Endothelial cell of umbilical vein (primary cell): ENCODE measurements at regions not wholly inside any gene's neighbourhood (a gene's known extent, or its start where the extent isn't known, plus 50 kb on each side); places are given as distances from the start of the nearest gene placed in this dataset.

Experiments
- BruUV-seq: library from RNA; stranded (reverse); fragments of 400-500 nt; replicated peaks from 2 replicates; lab custom pipeline; 2021; lab: Mats Ljungman, UMichigan
- CTCF ChIA-PET: fragments of 300-600, 350-600 bp; sonication (Branson Sonifier 250); formaldehyde crosslinking; loops from one replicate; lab custom pipeline; 2021; ENCODE audit warnings: antibody characterized with exemption, inconsistent platforms; lab: Charles Lee
- POLR2A ChIA-PET: fragments of 300-600, 350-600 bp; sonication (Branson Sonifier 250); formaldehyde crosslinking; loops from one replicate; lab custom pipeline; 2021; ENCODE audit warnings: antibody characterized with exemption, inconsistent platforms; lab: Charles Lee
- DNase-seq: peaks from one replicate; pipeline ENCODE4 v3.0.0-alpha.2; 2011; ENCODE audit warnings: low read depth, low spot score
- FAIRE-seq: peaks from 2 replicates; lab custom pipeline; 2011; peaks lifted over from hg19 to GRCh38; lab: Jason Lieb, UNC
- H2AFZ ChIP-seq: 2 replicates; pipeline ENCODE4 v1.6.0; 2012; ENCODE audit warnings: low read depth, low read length, control low read depth, inconsistent platforms
- H3K27ac ChIP-seq: 2 replicates; pipeline ENCODE4 v1.5.1; 2011; ENCODE audit warnings: low read depth, mild to moderate bottlenecking, control low read depth, low read length, moderate library complexity; ENCODE audit not compliant: insufficient read depth
- H3K27me3 ChIP-seq, 2 experiments: 2 replicates each; pipeline versions ENCODE4 v1.6.0 to v1.6.1; 2011; ENCODE audit warnings: low read length in 2 of 2, mixed read lengths in 1 of 2; ENCODE audit not compliant: control insufficient read depth in 2 of 2, insufficient read depth in 2 of 2
- H3K36me3 ChIP-seq, 2 experiments: 2 replicates in 1 of 2; 3 replicates in 1 of 2; pipeline ENCODE4 v1.5.1; 2011; ENCODE audit warnings: low read length in 2 of 2, mild to moderate bottlenecking in 1 of 2, moderate library complexity in 1 of 2; ENCODE audit not compliant: control insufficient read depth in 2 of 2, insufficient read depth in 2 of 2; ENCODE audit errors: extremely low read depth in 1 of 2
- H3K4me1 ChIP-seq: 3 replicates; pipeline ENCODE4 v1.5.1; 2011; ENCODE audit warnings: mild to moderate bottlenecking, low read length; ENCODE audit not compliant: control insufficient read depth, insufficient read depth; ENCODE audit errors: extremely low read depth
- H3K4me2 ChIP-seq: 2 replicates; pipeline ENCODE4 v1.6.1; 2011; ENCODE audit warnings: low read length, control low read depth, mixed read lengths; ENCODE audit not compliant: insufficient read depth
- H3K4me3 ChIP-seq, 3 experiments: fragments of 200-600 bp in 1 of 3; sonication (generic), shearing (Covaris generic) in 1 of 3; replicated peaks in 1 of 3; 2 replicates each; pipeline ENCODE4 v1.5.1; 2011 to 2016; ENCODE audit warnings: control low read depth in 3 of 3, low read length in 3 of 3, mild to moderate bottlenecking in 2 of 3, inconsistent platforms in 1 of 3, low read depth in 1 of 3, moderate library complexity in 1 of 3; ENCODE audit not compliant: insufficient read depth in 1 of 3
- H3K79me2 ChIP-seq: 2 replicates; pipeline ENCODE4 v1.6.0; 2012; ENCODE audit warnings: low read length, inconsistent platforms; ENCODE audit not compliant: control insufficient read depth, insufficient read depth
- H3K9ac ChIP-seq: replicated peaks from 2 replicates; pipeline ENCODE3; 2011; ENCODE audit warnings: low read length, control low read depth; ENCODE audit not compliant: insufficient read depth; ENCODE audit errors: extremely low read depth
- H3K9me1 ChIP-seq: replicated peaks from 3 replicates; pipeline ENCODE4 v1.6.0; 2011; ENCODE audit warnings: mild to moderate bottlenecking, low read length; ENCODE audit not compliant: control insufficient read depth, insufficient read depth; ENCODE audit errors: extremely low read depth
- H3K9me3 ChIP-seq: replicated peaks from 2 replicates; pipeline ENCODE4 v1.5.1; 2012; ENCODE audit warnings: low read length, inconsistent platforms; ENCODE audit not compliant: control insufficient read depth, insufficient read depth
- H4K20me1 ChIP-seq: replicated peaks from 2 replicates; pipeline ENCODE3; 2011; ENCODE audit warnings: mild to moderate bottlenecking, low read length; ENCODE audit not compliant: control insufficient read depth, insufficient read depth; ENCODE audit errors: extremely low read depth
- CTCF ChIP-seq, 2 donors: IDR thresholded peaks; 1 replicate in 1 of 2; 2 replicates in 1 of 2; pipeline ENCODE4 v1.5.1; 2011; ENCODE audit warnings: low read length in 2 of 2, mild to moderate bottlenecking in 2 of 2, moderate library complexity in 2 of 2, control low read depth in 1 of 2, inconsistent platforms in 1 of 2, low read depth in 1 of 2; ENCODE audit not compliant: insufficient read depth in 1 of 2; ENCODE audit errors: extremely low read depth in 1 of 2
- EZH2 ChIP-seq: IDR thresholded peaks from 2 replicates; pipeline ENCODE4 v1.6.1; 2012; ENCODE audit warnings: borderline replicate concordance, low read depth, mild to moderate bottlenecking, moderate library complexity, low read length, inconsistent platforms; ENCODE audit not compliant: severe bottlenecking
- FOS ChIP-seq: IDR thresholded peaks from 2 replicates; pipeline ENCODE4 v1.6.1; 2011; ENCODE audit warnings: mild to moderate bottlenecking, low read length, moderate library complexity, borderline replicate concordance; ENCODE audit not compliant: insufficient read depth
- GATA2 ChIP-seq: IDR thresholded peaks from 2 replicates; pipeline ENCODE4 v1.7.0; 2011; ENCODE audit warnings: low read depth, mild to moderate bottlenecking, moderate library complexity, mixed read lengths, low read length; ENCODE audit not compliant: insufficient read length, insufficient read depth
- JUN ChIP-seq: IDR thresholded peaks from 2 replicates; pipeline ENCODE4 v1.6.1; 2011; ENCODE audit warnings: borderline replicate concordance, low read depth; ENCODE audit not compliant: insufficient read length, insufficient read depth
- MAX ChIP-seq: IDR thresholded peaks from 2 replicates; pipeline ENCODE4 v1.6.1; 2011; ENCODE audit not compliant: insufficient read depth, insufficient read length
- MYC ChIP-seq: IDR thresholded peaks from one replicate; pipeline ENCODE4 v1.6.1; 2011; ENCODE audit warnings: mild to moderate bottlenecking, low read depth, low read length
- POLR2A ChIP-seq: IDR thresholded peaks from 2 replicates; pipeline ENCODE4 v1.6.1; 2012; ENCODE audit warnings: low read depth, mild to moderate bottlenecking, control low read depth, low read length
- POLR2AphosphoS5 ChIP-seq: IDR thresholded peaks from 2 replicates; pipeline ENCODE4 v1.6.1; 2012; ENCODE audit warnings: low read depth, mild to moderate bottlenecking, control low read depth, low read length, moderate library complexity; ENCODE audit not compliant: insufficient read depth
- dilution Hi-C: fragments of 300-500 bp; cut with MboI; formaldehyde crosslinking; loops from one replicate; pipeline ENCODE4 v1.15.0; 2019; ENCODE audit warnings: low sequenced_read_pairs; ENCODE audit not compliant: extremely low pct_ligation_motif_present
- intact Hi-C: fragments of 100-400 bp; cut with micrococcal nuclease; formaldehyde crosslinking; loops from one replicate; pipeline ENCODE4 v1.10.0; 2022

- dilution Hi-C loops (no loop called here), intact Hi-C loops (no loop called here)
- Histone ChIP-seq H3K9ac (no peak overlapping the region), H3K36me3 (no peaks in the 10 kb centered on the region), H3K4me1 (peaks cover 35% of the 10 kb centered on the region), H4K20me1 (no peaks in the 10 kb centered on the region), H3K9me1 (no peaks in the 10 kb centered on the region), H3K27ac (no peak overlapping the region), H3K4me2 (no peak overlapping the region), H3K27me3 (no peaks in the 10 kb centered on the region), H3K79me2 (no peaks in the 10 kb centered on the region), H2AFZ (no peak overlapping the region), H3K4me3 (no peak overlapping the region), H3K9me3 (no peaks in the 10 kb centered on the region)
- FAIRE-seq: no peak
- no peak for DNase-seq
- CTCF ChIA-PET: interaction anchor here (1.4 kb wide), 1 partner anchor 8 kb away, joined by 4 read pairs; no protein-coding TSS in a partner anchor
- POLR2A ChIA-PET: interaction anchor here (0.5 kb wide), 1 partner anchor 96 kb away, joined by 5 read pairs; no protein-coding TSS in a partner anchor
- no peak for TF ChIP-seq MAX
- no peak for TF ChIP-seq EZH2
- no peak for TF ChIP-seq JUN
- TF ChIP-seq CTCF (IDR thresholded peaks at IDR 0.05; ENCODE audit: extremely low read depth in 1 of 2, insufficient read depth in 1 of 2, low read depth in 1 of 2, low read length in 2 of 2): no peak
- no peak for TF ChIP-seq POLR2AphosphoS5
- no peak for TF ChIP-seq GATA2
- TF ChIP-seq POLR2A: no peak
- TF ChIP-seq FOS: no peak
- TF ChIP-seq MYC: no peak
- BruUV-seq: no TSS peak
Observed at GRCh38 chr3:194038960-194039359, 97.0 kb upstream of the HES1 start.
